Activated CD8-positive, alpha-beta memory T cell treated with anti-CD3 and anti-CD28 coated beads, Interleukin-2, amount 10 ng/mL, durations not matched to agents 7 days and 5 days (primary cell): ENCODE measurements at regions not wholly inside any gene's neighbourhood (a gene's known extent, or its start where the extent isn't known, plus 50 kb on each side); places are given as distances from the start of the nearest gene placed in this dataset.

Source experiments
- ATAC-seq: fragments of 150-1000 bp; cut with Tn5 transposase; one replicate; pipeline ENCODE4 v1.10.0; 2021; ENCODE audit warnings: moderate library complexity
- CTCF ChIA-PET: fragments of 350-600 bp; sonication (Branson Sonifier 250); formaldehyde crosslinking; loops from one replicate; lab custom pipeline; 2021; ENCODE audit warnings: antibody characterized with exemption; lab: Charles Lee
- DNase-seq: peaks from one replicate; pipeline ENCODE4 v3.0.0-alpha.2; 2020
- H3K27ac Mint-ChIP-seq: one replicate; pipeline ENCODE4 v1.8.0; 2021; ENCODE audit warnings: mild to moderate bottlenecking, mixed read lengths
- H3K27me3 Mint-ChIP-seq: one replicate; pipeline ENCODE4 v1.8.0; 2021; ENCODE audit warnings: mixed read lengths
- H3K36me3 Mint-ChIP-seq: one replicate; pipeline ENCODE4 v1.8.0; 2021; ENCODE audit warnings: mild to moderate bottlenecking, mixed read lengths
- H3K4me1 Mint-ChIP-seq: one replicate; pipeline ENCODE4 v1.8.0; 2021; ENCODE audit warnings: mixed read lengths
- H3K4me3 Mint-ChIP-seq: one replicate; pipeline ENCODE4 v1.8.0; 2021; ENCODE audit warnings: mild to moderate bottlenecking, moderate library complexity, mixed read lengths
- H3K9me3 Mint-ChIP-seq: one replicate; pipeline ENCODE4 v1.8.0; 2022; ENCODE audit warnings: low read depth, mixed read lengths

DNA sequence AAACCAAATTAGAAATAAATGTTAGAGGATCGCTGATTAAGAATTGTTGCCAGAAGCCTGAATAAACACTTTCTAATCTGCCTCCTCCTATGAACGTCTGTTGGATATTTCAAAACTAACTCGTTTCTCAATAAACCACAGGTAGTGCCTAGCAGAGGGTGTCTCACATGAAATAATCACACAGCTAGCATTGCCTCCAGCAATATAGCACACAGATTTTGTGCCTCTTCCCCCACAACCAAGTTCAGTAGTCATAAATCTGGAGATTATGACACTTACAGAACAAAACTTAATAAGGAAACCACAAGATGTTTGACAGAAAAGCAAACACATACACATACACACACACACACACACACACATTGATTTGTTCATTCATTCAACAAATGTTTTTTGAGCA is 173.2 kb upstream of the CDH10 start:
- peaks cover 15% of the 10 kb centered on the region for H3K9me3 Mint-ChIP-seq
- no peak for ATAC-seq

GRCh38 chr5:24816206-24816605 is 171.4 kb upstream of the CDH10 start:
- no peak overlapping the region for H3K27ac Mint-ChIP-seq
- peaks cover 15% of the 10 kb centered on the region for H3K9me3 Mint-ChIP-seq
- DNase-seq (no peak), ATAC-seq (no peak)
- H3K4me3 Mint-ChIP-seq = no peak overlapping the region
- CTCF ChIA-PET = no interaction called here
- no peaks in the 10 kb centered on the region for H3K36me3 Mint-ChIP-seq
- H3K27me3 Mint-ChIP-seq = no peaks in the 10 kb centered on the region
- H3K4me1 Mint-ChIP-seq = no peaks in the 10 kb centered on the region

More for the DNA sequence above, 173.2 kb upstream of the CDH10 start:
- H3K27me3 Mint-ChIP-seq = no peaks in the 10 kb centered on the region
- no peak overlapping the region for H3K4me3 Mint-ChIP-seq
- no peaks in the 10 kb centered on the region for H3K4me1 Mint-ChIP-seq
- CTCF ChIA-PET = no interaction called here
- no peak for DNase-seq
- H3K36me3 Mint-ChIP-seq = no peaks in the 10 kb centered on the region
- H3K27ac Mint-ChIP-seq = no peak overlapping the region

DNA sequence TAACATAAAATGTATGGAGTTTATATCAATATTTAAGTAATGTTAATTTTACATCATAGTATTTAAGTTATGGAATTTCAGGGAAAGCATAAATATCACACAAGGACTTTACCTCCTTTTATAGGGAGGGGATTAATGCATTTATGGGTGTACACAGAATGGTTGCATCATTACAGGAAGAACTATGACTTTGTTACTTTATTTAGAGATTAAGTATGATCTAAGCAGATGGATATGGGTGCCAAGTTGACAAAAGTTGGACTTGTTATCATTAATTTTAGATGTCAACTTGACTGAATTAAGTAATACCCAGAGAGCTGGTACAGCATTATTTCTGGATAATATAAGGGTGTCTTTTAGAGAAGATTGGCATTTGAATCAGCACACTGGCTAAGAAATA is 160.5 kb upstream of the CDH10 start:
- no peaks in the 10 kb centered on the region for H3K27me3 Mint-ChIP-seq
- H3K27ac Mint-ChIP-seq = no peak overlapping the region
- no peak for ATAC-seq
- no peak for DNase-seq
- no peaks in the 10 kb centered on the region for H3K36me3 Mint-ChIP-seq
- H3K4me1 Mint-ChIP-seq = no peaks in the 10 kb centered on the region
- peaks cover 16% of the 10 kb centered on the region for H3K9me3 Mint-ChIP-seq
- CTCF ChIA-PET = no interaction called here
- no peak overlapping the region for H3K4me3 Mint-ChIP-seq

GRCh38 chr5:24804221-24804681 is 159.5 kb upstream of the CDH10 start:
- DNase-seq (no peak), ATAC-seq (no peak)
- CTCF ChIA-PET = no interaction called here
- Mint-ChIP-seq H3K27me3 (no peaks in the 10 kb centered on the region), H3K4me3 (no peak overlapping the region), H3K27ac (no peak overlapping the region), H3K4me1 (no peaks in the 10 kb centered on the region), H3K9me3 (peaks cover 16% of the 10 kb centered on the region), H3K36me3 (no peaks in the 10 kb centered on the region)

DNA sequence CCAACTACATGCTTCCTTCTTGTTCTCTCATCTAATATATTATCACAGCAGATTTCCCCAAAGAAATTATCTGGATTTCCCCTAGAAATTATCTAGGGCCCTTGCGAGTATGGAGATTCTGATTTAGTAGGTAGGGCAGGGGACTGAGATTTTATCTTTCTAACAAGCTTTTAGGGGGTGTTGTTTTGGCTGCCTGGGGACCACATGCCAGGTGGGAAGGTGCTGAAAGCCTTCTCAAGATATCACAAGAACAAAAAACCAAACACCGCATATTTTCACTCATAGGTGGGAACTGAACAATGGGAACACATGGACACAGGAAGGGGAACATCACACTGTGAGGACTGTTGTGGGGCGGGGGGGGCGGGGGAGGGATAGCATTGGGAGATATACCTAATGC is 146.5 kb upstream of the CDH10 start:
- no peaks in the 10 kb centered on the region for H3K27me3 Mint-ChIP-seq
- CTCF ChIA-PET = no interaction called here
- no peaks in the 10 kb centered on the region for H3K36me3 Mint-ChIP-seq
- no peak overlapping the region for H3K27ac Mint-ChIP-seq
- peaks cover 24% of the 10 kb centered on the region for H3K9me3 Mint-ChIP-seq
- DNase-seq (no peak), ATAC-seq (no peak)
- no peaks in the 10 kb centered on the region for H3K4me1 Mint-ChIP-seq
- no peak overlapping the region for H3K4me3 Mint-ChIP-seq

DNA sequence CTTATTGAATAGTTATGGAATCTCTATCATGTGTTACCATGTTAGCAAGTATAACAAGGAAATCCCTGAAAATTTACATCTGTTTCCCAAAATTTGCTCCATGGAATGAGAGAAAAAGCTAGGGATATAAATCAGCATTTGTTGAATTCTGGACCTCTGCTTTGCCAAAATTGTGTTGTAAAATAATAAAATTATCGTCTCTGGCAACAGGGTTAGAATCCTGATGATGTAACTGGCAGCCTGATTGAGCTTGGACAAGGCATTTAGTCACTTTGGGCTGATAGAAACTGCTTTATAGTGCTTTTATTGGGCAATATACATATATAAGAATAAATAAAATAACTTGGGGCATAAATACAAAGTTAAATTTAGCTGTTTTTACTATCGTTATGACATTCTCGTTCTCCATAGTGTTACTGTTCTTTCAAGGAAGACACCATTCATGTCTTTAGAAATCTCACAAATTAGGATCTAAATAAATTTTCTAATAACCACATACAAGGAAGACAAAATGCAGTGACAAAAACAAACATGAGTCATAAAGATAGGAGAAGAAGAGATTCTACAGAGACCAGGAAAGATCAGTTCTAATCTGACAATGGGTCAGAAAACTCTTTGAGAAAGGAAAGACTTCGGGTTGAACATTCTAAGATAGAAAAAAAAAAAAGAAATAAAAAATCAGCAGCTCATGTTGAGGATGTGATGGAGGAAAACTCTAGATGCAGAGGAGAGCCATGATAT is 145.0 kb upstream of the CDH10 start:
- no peak for DNase-seq
- ATAC-seq = no peak
- Mint-ChIP-seq H3K9me3 (peaks cover 21% of the 10 kb centered on the region), H3K27ac (no peak overlapping the region), H3K27me3 (no peaks in the 10 kb centered on the region), H3K4me1 (no peaks in the 10 kb centered on the region), H3K4me3 (no peak overlapping the region), H3K36me3 (no peaks in the 10 kb centered on the region)
- CTCF ChIA-PET = no interaction called here

DNA sequence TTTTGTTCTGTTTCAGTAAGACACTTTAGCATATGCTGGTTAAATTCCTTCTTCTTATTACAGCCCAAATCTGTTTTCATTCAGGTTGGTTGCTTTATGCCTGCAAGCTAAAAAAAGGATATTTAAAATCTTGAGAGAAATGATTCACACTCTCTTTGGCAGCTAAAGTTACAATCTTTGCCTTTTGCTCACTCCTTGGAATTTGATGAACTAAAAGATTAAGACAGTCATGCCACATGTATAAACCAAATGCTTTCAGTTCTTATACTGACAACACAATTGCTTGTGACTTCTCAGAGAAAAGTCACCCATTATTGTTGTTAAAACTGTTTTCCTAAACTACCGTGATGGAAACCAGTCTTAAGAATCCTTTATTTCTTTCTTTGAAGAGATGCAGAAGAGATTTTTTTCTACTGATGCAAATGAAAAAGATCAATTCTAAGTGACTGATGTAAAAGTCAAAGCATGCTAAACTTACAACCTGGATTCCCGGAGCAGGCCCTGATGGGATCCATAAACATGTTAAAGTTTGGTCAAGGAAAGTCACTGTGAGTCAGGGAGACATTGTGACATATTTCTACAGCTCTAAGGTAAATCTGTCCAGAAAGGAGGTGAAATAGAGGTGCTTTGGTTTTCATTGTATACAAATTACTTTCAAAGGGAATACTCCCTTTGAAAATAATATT is 144.2 kb upstream of the CDH10 start:
- H3K4me1 Mint-ChIP-seq = no peaks in the 10 kb centered on the region
- H3K27me3 Mint-ChIP-seq = no peaks in the 10 kb centered on the region
- ATAC-seq (no peak), DNase-seq (no peak)
- CTCF ChIA-PET = no interaction called here
- no peak overlapping the region for H3K4me3 Mint-ChIP-seq
- H3K36me3 Mint-ChIP-seq = no peaks in the 10 kb centered on the region
- H3K9me3 Mint-ChIP-seq = peaks cover 19% of the 10 kb centered on the region
- H3K27ac Mint-ChIP-seq = no peak overlapping the region

DNA sequence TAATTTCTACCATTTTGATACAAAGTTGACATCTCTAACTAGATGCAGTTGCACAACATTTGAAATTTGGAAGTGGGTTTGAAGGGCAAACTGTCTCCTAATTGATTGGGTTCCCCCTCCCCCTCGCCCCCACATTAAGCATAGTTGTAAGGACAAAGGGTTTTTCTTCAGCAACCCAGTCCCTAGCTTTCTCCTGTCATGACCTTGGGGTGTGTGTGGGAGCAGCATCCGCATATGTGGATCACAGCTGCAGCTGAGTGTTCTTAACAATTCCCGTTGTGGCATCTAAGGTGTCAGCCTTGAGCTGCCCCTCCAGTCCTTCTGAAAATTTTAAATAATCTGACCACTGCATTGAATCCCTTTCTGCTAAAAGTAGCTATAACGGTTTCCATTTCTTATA is 141.3 kb upstream of the CDH10 start:
- Mint-ChIP-seq H3K4me3 (no peak overlapping the region), H3K9me3 (peaks cover 8% of the 10 kb centered on the region), H3K27me3 (no peaks in the 10 kb centered on the region), H3K4me1 (no peaks in the 10 kb centered on the region), H3K27ac (no peak overlapping the region), H3K36me3 (no peaks in the 10 kb centered on the region)
- no peak for ATAC-seq
- no peak for DNase-seq
- CTCF ChIA-PET = no interaction called here

DNA sequence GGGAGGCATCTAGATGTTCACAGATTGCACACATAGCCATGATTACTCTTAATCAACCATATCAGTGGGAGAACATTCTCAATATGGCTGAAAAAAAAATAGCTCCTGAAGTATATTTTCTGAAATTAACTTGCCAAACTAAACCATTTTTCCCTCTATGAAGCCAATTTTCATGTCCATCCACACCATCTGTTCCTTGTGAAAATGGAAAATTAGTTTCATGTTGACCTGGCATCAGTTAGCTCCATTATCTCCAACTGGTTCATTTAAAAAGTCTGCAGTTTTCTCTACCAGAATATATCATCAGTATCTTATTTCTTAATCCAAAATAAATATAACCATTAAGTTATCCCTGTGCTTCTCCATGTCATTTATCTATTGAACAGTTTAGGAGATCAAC is 138.8 kb upstream of the CDH10 start:
- no peak for DNase-seq
- Mint-ChIP-seq H3K27me3 (no peaks in the 10 kb centered on the region), H3K9me3 (peaks cover 5% of the 10 kb centered on the region), H3K4me3 (no peak overlapping the region), H3K27ac (no peak overlapping the region), H3K36me3 (no peaks in the 10 kb centered on the region), H3K4me1 (no peaks in the 10 kb centered on the region)
- CTCF ChIA-PET = no interaction called here
- ATAC-seq = no peak

DNA sequence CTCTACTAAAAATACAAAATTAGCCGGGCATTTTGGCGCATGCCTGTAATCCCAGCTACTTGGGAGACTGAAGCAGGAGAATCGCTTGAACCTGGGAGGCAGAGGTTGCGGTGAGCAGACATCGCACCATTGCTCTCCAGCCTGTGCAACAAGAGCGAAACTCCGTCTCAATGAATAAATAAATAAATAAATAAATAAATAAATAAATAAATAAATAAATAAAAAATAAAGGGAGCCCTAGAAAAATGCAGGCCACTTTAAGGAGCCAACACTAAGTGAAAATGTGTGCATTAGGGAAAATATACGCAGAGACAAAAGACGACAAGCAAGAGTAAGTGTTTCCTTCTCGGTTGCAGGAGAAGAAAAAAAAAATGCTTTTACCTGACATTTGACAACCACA is 132.6 kb upstream of the CDH10 start:
- H3K27me3 Mint-ChIP-seq = no peaks in the 10 kb centered on the region
- no peak for ATAC-seq
- CTCF ChIA-PET = no interaction called here
- peaks cover 12% of the 10 kb centered on the region for H3K9me3 Mint-ChIP-seq
- no peak for DNase-seq
- no peaks in the 10 kb centered on the region for H3K4me1 Mint-ChIP-seq
- no peak overlapping the region for H3K4me3 Mint-ChIP-seq
- no peak overlapping the region for H3K27ac Mint-ChIP-seq
- H3K36me3 Mint-ChIP-seq = no peaks in the 10 kb centered on the region

GRCh38 chr5:24773261-24773660 is 128.5 kb upstream of the CDH10 start:
- H3K4me3 Mint-ChIP-seq = no peak overlapping the region
- CTCF ChIA-PET = no interaction called here
- no peaks in the 10 kb centered on the region for H3K27me3 Mint-ChIP-seq
- no peak for DNase-seq
- no peak overlapping the region for H3K27ac Mint-ChIP-seq
- peaks cover 14% of the 10 kb centered on the region for H3K9me3 Mint-ChIP-seq
- ATAC-seq = no peak
- no peaks in the 10 kb centered on the region for H3K4me1 Mint-ChIP-seq
- no peaks in the 10 kb centered on the region for H3K36me3 Mint-ChIP-seq

DNA sequence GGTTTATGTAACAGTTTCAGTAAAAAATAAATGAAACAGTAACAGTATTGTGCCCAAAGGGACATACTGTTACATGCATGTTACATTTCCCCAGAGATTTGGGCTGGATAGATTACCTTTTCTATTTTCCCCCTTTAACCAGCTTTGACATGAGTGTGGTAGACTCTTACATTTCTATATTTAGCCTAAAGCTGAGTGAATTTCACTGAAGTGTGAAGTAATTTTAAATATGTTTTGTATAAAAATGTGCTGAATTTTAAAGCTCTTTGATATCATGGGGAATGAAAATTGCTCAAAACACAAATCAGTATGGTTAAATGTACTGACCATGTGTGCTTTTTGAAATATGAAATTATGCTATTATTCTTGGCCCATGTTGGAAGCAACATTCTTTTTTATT is 122.3 kb upstream of the CDH10 start:
- Mint-ChIP-seq H3K27ac (no peak overlapping the region), H3K27me3 (no peaks in the 10 kb centered on the region), H3K4me1 (no peaks in the 10 kb centered on the region), H3K4me3 (no peak overlapping the region), H3K36me3 (no peaks in the 10 kb centered on the region), H3K9me3 (peaks cover 11% of the 10 kb centered on the region)
- DNase-seq (no peak), ATAC-seq (no peak)
- CTCF ChIA-PET = no interaction called here

DNA sequence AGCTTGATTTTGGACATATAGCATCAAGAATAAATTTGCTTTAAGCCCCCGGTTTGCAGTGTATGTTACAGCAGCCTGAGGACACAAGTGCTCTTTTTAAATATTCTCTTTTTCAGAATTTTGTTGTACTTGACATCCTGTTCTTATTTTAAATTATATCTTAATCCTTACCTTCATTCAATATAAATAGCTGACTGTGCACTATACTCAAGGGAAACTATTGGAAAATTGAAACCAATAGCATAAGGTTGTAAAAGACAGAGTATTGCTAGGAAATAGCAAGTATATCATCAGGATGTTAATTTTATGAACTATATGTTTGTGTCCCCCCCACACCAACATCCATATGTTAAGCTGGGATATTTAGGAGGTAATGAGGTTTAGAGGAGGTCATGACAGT is 120.4 kb upstream of the CDH10 start:
- CTCF ChIA-PET = no interaction called here
- Mint-ChIP-seq H3K4me3 (no peak overlapping the region), H3K27ac (no peak overlapping the region), H3K4me1 (no peaks in the 10 kb centered on the region), H3K27me3 (no peaks in the 10 kb centered on the region), H3K9me3 (peaks cover 17% of the 10 kb centered on the region), H3K36me3 (no peaks in the 10 kb centered on the region)
- no peak for ATAC-seq
- no peak for DNase-seq

DNA sequence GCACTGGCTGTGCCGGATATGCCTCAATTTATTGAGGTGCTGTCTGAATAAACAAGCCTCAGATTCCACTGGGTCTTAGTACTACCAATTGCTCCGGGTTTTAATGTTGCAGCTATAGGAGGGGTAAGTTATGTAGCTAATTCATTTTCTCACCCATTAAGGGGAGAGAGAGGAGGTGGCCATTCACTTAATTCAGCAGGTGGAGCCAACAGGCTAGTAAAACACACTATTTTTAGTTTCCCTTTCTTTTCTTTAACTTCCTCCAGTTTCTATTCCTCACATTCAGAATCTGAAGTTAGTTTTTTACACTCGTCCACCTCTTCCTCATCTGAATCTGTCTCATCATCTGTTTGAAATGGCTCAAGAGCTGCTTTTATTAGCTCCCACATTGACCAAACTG is 105.6 kb upstream of the CDH10 start:
- H3K27me3 Mint-ChIP-seq = no peaks in the 10 kb centered on the region
- H3K9me3 Mint-ChIP-seq = peaks cover 9% of the 10 kb centered on the region
- no peak overlapping the region for H3K4me3 Mint-ChIP-seq
- H3K27ac Mint-ChIP-seq = no peak overlapping the region
- ATAC-seq (no peak), DNase-seq (no peak)
- no peaks in the 10 kb centered on the region for H3K4me1 Mint-ChIP-seq
- CTCF ChIA-PET = no interaction called here
- no peaks in the 10 kb centered on the region for H3K36me3 Mint-ChIP-seq
